ENCODE measurements at regions not wholly inside any gene's neighbourhood (a gene's known extent, or its start where the extent isn't known, plus 50 kb on each side); places are given as distances from the start of the nearest gene placed in this dataset.

GRCh38 chr5:173715607-173716006 is 99.2 kb upstream of the BOD1 start:
- H3K4me3 ChIP-seq (ENCODE audit: low read depth, low read length), result no peak overlapping the region
- no peak for DNase-seq (ENCODE audit: low read depth)
- TF ChIP-seq, protein P1, sequence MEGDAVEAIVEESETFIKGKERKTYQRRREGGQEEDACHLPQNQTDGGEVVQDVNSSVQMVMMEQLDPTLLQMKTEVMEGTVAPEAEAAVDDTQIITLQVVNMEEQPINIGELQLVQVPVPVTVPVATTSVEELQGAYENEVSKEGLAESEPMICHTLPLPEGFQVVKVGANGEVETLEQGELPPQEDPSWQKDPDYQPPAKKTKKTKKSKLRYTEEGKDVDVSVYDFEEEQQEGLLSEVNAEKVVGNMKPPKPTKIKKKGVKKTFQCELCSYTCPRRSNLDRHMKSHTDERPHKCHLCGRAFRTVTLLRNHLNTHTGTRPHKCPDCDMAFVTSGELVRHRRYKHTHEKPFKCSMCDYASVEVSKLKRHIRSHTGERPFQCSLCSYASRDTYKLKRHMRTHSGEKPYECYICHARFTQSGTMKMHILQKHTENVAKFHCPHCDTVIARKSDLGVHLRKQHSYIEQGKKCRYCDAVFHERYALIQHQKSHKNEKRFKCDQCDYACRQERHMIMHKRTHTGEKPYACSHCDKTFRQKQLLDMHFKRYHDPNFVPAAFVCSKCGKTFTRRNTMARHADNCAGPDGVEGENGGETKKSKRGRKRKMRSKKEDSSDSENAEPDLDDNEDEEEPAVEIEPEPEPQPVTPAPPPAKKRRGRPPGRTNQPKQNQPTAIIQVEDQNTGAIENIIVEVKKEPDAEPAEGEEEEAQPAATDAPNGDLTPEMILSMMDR (IDR thresholded peaks at IDR 0.05; ENCODE audit: control insufficient read depth, extremely low read depth, insufficient read depth), result no peak

- DNase-seq (ENCODE audit: low read depth), result no peak
- TF ChIP-seq, protein P1 (IDR thresholded peaks at IDR 0.05; ENCODE audit: control insufficient read depth, extremely low read depth, insufficient read depth), result no peak
- no peak overlapping the region for H3K4me3 ChIP-seq (ENCODE audit: low read depth, low read length)
Observed at GRCh38 chr5:173716058-173716682, 99.7 kb upstream of the BOD1 start.

DNA sequence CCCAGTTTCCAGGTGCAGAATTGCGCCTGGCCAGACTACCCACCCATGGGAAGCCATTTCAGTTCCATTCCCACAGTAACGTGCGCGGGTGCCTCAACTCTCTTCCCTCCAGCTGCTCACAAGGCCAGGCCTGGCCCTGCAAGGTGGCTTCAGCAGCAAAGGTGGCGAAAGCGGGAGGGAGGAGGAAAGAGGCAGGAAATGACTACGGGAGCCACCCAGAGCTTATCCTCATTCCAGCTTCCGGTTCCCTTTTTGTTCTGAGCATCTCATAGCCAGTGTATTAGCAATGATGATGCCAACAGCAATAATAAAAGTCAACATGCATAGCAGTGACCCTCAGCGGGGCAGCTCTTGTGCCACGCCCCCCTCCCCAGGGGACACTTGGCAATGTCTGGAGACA is 101.5 kb upstream of the BOD1 start:
- no peak overlapping the region for H3K4me3 ChIP-seq (ENCODE audit: low read depth, low read length)
- TF ChIP-seq, protein P1 (IDR thresholded peaks at IDR 0.05; ENCODE audit: control insufficient read depth, extremely low read depth, insufficient read depth), result no peak
- no peak for DNase-seq (ENCODE audit: low read depth)

DNA sequence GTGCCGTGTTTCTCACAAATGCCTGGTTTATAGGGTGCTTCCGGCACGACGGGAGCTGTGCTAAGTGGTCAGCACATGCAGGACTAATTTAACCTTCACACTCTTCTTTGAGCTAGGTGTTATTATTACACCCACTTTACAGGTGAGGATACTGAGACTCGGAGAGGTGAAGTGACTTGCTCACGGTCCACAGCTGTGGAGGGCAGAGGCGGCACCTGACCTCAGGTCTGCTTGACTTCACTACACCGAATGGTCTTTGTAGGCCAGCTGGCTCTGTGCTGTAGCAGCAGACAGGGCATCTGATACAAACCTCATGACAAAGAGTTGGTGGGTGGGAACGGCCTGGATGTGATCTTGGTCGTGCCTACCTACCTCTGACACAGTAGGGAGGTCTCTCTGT is 102.0 kb upstream of the BOD1 start:
- TF ChIP-seq, protein P1 (IDR thresholded peaks at IDR 0.05; ENCODE audit: control insufficient read depth, extremely low read depth, insufficient read depth), result no peak
- no peak overlapping the region for H3K4me3 ChIP-seq (ENCODE audit: low read depth, low read length)
- DNase-seq (ENCODE audit: low read depth), result no peak

DNA sequence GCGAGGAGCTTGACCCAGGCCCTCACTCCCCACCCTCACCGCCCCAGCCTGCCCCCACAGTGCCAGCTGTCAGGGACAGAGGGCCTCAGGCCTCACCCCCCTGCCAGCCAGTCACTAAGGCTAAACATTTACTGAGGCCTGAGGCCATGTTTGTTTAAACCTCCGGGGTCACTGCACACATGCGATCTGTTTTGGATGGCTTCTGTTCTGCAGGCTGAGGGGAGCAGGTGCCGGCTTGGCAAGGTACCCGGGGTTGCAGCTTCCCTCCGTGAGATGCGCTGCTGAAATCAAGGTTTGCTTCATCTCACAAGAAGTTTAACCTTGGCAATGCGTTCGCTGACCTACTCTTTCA is 103.3 kb upstream of the BOD1 start:
- TF ChIP-seq, protein P1 (IDR thresholded peaks at IDR 0.05; ENCODE audit: control insufficient read depth, extremely low read depth, insufficient read depth), result no peak
- H3K4me3 ChIP-seq (ENCODE audit: low read depth, low read length), result no peak overlapping the region
- no peak for DNase-seq (ENCODE audit: low read depth)

- DNase-seq (ENCODE audit: low read depth), result no peak
- TF ChIP-seq, protein P1 (IDR thresholded peaks at IDR 0.05; ENCODE audit: control insufficient read depth, extremely low read depth, insufficient read depth), result no peak
- no peak overlapping the region for H3K4me3 ChIP-seq (ENCODE audit: low read depth, low read length)
Observed at GRCh38 chr5:173720286-173720952, 104.0 kb upstream of the BOD1 start.
